IPS-18c (cell line): ENCODE measurements at regions not wholly inside any gene's neighbourhood (a gene's known extent, or its start where the extent isn't known, plus 50 kb on each side); places are given as distances from the start of the nearest gene placed in this dataset.

Experiments used
- H3K4me3 ChIP-seq: 2 replicates; pipeline ENCODE4 v1.7.0; 2013; ENCODE audit warnings: low read depth, mild to moderate bottlenecking, low read length, moderate library complexity; ENCODE audit not compliant: insufficient read depth
- H3K9me3 ChIP-seq: one replicate; pipeline ENCODE4 v1.6.1; 2013; ENCODE audit warnings: mild to moderate bottlenecking, low read length, moderate library complexity; ENCODE audit not compliant: control insufficient read depth, insufficient read depth

- H3K9me3 ChIP-seq: no peaks in the 10 kb centered on the region
These were observed 652.5 kb downstream of the SLITRK1 start for GRCh38 chr13:83229574-83230305.

GRCh38 chr13:83223546-83223945 is 658.7 kb downstream of the SLITRK1 start:
- no peaks in the 10 kb centered on the region for H3K9me3 ChIP-seq
- no peak overlapping the region for H3K4me3 ChIP-seq

More at GRCh38 chr13:83229574-83230305, 652.5 kb downstream of the SLITRK1 start:
- no peak overlapping the region for H3K4me3 ChIP-seq

GRCh38 chr13:83221813-83222241 is 660.4 kb downstream of the SLITRK1 start:
- no peak overlapping the region for H3K4me3 ChIP-seq
- no peaks in the 10 kb centered on the region for H3K9me3 ChIP-seq

- no peak overlapping the region for H3K4me3 ChIP-seq
- no peaks in the 10 kb centered on the region for H3K9me3 ChIP-seq
These were observed 661.0 kb downstream of the SLITRK1 start for GRCh38 chr13:83221256-83221655.

GRCh38 chr13:83220241-83220640 is 662.0 kb downstream of the SLITRK1 start:
- no peak overlapping the region for H3K4me3 ChIP-seq
- no peaks in the 10 kb centered on the region for H3K9me3 ChIP-seq

GRCh38 chr13:83219832-83220231 is 662.4 kb downstream of the SLITRK1 start:
- H3K9me3 ChIP-seq: no peaks in the 10 kb centered on the region
- no peak overlapping the region for H3K4me3 ChIP-seq

GRCh38 chr13:83216479-83217245 is 665.6 kb downstream of the SLITRK1 start:
- H3K9me3 ChIP-seq: no peaks in the 10 kb centered on the region
- no peak overlapping the region for H3K4me3 ChIP-seq

- H3K9me3 ChIP-seq: no peaks in the 10 kb centered on the region
These were observed 666.6 kb downstream of the SLITRK1 start for GRCh38 chr13:83215627-83216026.

GRCh38 chr13:83214452-83214851 is 667.8 kb downstream of the SLITRK1 start:
- Histone ChIP-seq H3K4me3 (no peak overlapping the region), H3K9me3 (no peaks in the 10 kb centered on the region)

More at GRCh38 chr13:83215627-83216026, 666.6 kb downstream of the SLITRK1 start:
- no peak overlapping the region for H3K4me3 ChIP-seq

- H3K9me3 ChIP-seq: no peaks in the 10 kb centered on the region
- no peak overlapping the region for H3K4me3 ChIP-seq
These were observed 671.0 kb downstream of the SLITRK1 start for GRCh38 chr13:83211301-83211700.

GRCh38 chr13:83204886-83205285 is 677.4 kb downstream of the SLITRK1 start:
- no peaks in the 10 kb centered on the region for H3K9me3 ChIP-seq
- H3K4me3 ChIP-seq: no peak overlapping the region

GRCh38 chr13:83201506-83201905 is 680.8 kb downstream of the SLITRK1 start:
- Histone ChIP-seq H3K9me3 (no peaks in the 10 kb centered on the region), H3K4me3 (no peak overlapping the region)

- Histone ChIP-seq H3K4me3 (no peak overlapping the region), H3K9me3 (no peaks in the 10 kb centered on the region)
These were observed 685.0 kb downstream of the SLITRK1 start for GRCh38 chr13:83197316-83197715.

GRCh38 chr13:83190020-83190419 is 692.3 kb downstream of the SLITRK1 start:
- Histone ChIP-seq H3K9me3 (no peaks in the 10 kb centered on the region), H3K4me3 (no peak overlapping the region)

- H3K4me3 ChIP-seq: no peak overlapping the region
- no peaks in the 10 kb centered on the region for H3K9me3 ChIP-seq
These were observed 697.5 kb downstream of the SLITRK1 start for GRCh38 chr13:83184819-83185218.

- Histone ChIP-seq H3K9me3 (no peaks in the 10 kb centered on the region), H3K4me3 (no peak overlapping the region)
These were observed 698.2 kb downstream of the SLITRK1 start for GRCh38 chr13:83184150-83184475.

GRCh38 chr13:83183439-83184149 is 698.7 kb downstream of the SLITRK1 start:
- no peaks in the 10 kb centered on the region for H3K9me3 ChIP-seq
- no peak overlapping the region for H3K4me3 ChIP-seq

GRCh38 chr13:83182845-83183244 is 699.4 kb downstream of the SLITRK1 start:
- no peaks in the 10 kb centered on the region for H3K9me3 ChIP-seq
- no peak overlapping the region for H3K4me3 ChIP-seq
